GM10266 (cell line): ENCODE measurements at regions not wholly inside any gene's neighbourhood (a gene's known extent, or its start where the extent isn't known, plus 50 kb on each side); places are given as distances from the start of the nearest gene placed in this dataset.
"Not testable (repeated sequence)": the region's sequence is repeated elsewhere in the genome, so short reads cannot be mapped to it uniquely, and the experiment has no call there.

Experiments
- DNase-seq: peaks from one replicate; pipeline ENCODE4 v3.0.0; 2012; ENCODE audit errors: extremely low spot score
- TF ChIP-seq, protein P1 (sequence below): IDR thresholded peaks from 2 replicates; pipeline ENCODE4 v1.5.1; 2012; ENCODE audit warnings: mild to moderate bottlenecking, low read depth; ENCODE audit not compliant: control insufficient read depth, insufficient read depth; ENCODE audit errors: missing control alignments

GRCh38 chr3:117868766-117869165, 1159.2 kb downstream of the TUSC7 start:
- TF ChIP-seq, protein P1, sequence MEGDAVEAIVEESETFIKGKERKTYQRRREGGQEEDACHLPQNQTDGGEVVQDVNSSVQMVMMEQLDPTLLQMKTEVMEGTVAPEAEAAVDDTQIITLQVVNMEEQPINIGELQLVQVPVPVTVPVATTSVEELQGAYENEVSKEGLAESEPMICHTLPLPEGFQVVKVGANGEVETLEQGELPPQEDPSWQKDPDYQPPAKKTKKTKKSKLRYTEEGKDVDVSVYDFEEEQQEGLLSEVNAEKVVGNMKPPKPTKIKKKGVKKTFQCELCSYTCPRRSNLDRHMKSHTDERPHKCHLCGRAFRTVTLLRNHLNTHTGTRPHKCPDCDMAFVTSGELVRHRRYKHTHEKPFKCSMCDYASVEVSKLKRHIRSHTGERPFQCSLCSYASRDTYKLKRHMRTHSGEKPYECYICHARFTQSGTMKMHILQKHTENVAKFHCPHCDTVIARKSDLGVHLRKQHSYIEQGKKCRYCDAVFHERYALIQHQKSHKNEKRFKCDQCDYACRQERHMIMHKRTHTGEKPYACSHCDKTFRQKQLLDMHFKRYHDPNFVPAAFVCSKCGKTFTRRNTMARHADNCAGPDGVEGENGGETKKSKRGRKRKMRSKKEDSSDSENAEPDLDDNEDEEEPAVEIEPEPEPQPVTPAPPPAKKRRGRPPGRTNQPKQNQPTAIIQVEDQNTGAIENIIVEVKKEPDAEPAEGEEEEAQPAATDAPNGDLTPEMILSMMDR: no peak
- no peak for DNase-seq

DNA sequence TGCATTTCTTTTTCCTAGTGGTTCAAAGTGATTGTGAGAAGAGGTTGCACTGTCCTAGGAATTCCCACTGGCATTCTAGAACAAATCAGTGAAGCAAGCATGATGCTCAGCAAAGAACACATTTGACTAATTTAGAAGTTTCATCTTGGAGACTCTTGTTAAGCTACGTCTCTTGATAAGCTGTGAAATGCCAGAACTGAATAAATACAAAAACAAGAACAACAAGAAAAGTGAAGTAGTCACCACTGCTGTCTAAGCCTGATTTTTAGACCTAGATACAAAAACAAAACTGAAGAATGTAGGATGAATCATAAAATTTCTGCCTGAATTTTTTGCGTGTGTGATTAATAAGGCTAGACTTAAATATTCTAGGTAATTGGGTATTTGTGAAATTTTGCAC, 1162.4 kb downstream of the TUSC7 start:
- TF ChIP-seq, protein P1: no peak
- no peak for DNase-seq

GRCh38 chr3:117872594-117873248, 1161.9 kb downstream of the IGSF11 start:
- DNase-seq: not testable (repeated sequence)

GRCh38 chr3:117873249-117873600, 1161.4 kb downstream of the IGSF11 start:
- TF ChIP-seq, protein P1: no peak
- DNase-seq: no peak

GRCh38 chr3:117874028-117874690, 1160.5 kb downstream of the IGSF11 start:
- TF ChIP-seq, protein P1: no peak
- DNase-seq: no peak

GRCh38 chr3:117874904-117875874, 1159.5 kb downstream of the IGSF11 start:
- no peak for DNase-seq

GRCh38 chr3:117875887-117876286, 1158.8 kb downstream of the IGSF11 start:
- TF ChIP-seq, protein P1: no peak
- no peak for DNase-seq

More at GRCh38 chr3:117874904-117875874, 1159.5 kb downstream of the IGSF11 start:
- TF ChIP-seq, protein P1: no peak
